ENCODE measurements at regions not wholly inside any gene's neighbourhood (a gene's known extent, or its start where the extent isn't known, plus 50 kb on each side); places are given as distances from the start of the nearest gene placed in this dataset.

DNA sequence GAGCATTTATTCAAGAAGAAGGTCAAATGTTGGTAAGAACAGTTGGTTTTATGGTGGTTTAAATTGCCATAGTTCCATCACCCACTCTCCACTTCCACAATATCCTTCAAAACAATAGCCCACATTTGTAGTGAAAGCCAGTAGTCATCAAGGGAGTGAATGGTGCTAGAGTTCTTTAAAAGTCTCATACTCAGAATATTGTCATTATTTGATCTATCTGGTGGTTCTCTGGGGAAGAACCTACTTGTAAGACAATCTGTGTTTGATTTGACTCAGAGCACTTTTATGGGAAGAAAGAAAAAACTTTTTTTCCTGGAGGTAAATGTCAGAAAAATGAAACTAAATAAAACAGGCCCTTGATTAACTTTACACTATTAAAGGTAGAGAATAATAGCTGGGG lies 893.8 kb downstream of the QKI start:
- TF ChIP-seq, protein P1, sequence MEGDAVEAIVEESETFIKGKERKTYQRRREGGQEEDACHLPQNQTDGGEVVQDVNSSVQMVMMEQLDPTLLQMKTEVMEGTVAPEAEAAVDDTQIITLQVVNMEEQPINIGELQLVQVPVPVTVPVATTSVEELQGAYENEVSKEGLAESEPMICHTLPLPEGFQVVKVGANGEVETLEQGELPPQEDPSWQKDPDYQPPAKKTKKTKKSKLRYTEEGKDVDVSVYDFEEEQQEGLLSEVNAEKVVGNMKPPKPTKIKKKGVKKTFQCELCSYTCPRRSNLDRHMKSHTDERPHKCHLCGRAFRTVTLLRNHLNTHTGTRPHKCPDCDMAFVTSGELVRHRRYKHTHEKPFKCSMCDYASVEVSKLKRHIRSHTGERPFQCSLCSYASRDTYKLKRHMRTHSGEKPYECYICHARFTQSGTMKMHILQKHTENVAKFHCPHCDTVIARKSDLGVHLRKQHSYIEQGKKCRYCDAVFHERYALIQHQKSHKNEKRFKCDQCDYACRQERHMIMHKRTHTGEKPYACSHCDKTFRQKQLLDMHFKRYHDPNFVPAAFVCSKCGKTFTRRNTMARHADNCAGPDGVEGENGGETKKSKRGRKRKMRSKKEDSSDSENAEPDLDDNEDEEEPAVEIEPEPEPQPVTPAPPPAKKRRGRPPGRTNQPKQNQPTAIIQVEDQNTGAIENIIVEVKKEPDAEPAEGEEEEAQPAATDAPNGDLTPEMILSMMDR (IDR thresholded peaks at IDR 0.05; ENCODE audit: insufficient read depth, low read depth, low read length): no peak
- no peak for TF ChIP-seq EZH2 (IDR thresholded peaks at IDR 0.05; ENCODE audit: insufficient read depth, low read length)
